T-helper 1 cell (primary cell): ENCODE measurements at regions not wholly inside any gene's neighbourhood (a gene's known extent, or its start where the extent isn't known, plus 50 kb on each side); places are given as distances from the start of the nearest gene placed in this dataset.

ENCODE experiments used
- DNase-seq, 5 donors: peaks; one replicate each; pipeline ENCODE4 v3.0.0-alpha.2; 2012 to 2020

- no peak for DNase-seq
These were observed 1415.2 kb downstream of the AACS start for GRCh38 chr12:126480451-126480850.

DNA sequence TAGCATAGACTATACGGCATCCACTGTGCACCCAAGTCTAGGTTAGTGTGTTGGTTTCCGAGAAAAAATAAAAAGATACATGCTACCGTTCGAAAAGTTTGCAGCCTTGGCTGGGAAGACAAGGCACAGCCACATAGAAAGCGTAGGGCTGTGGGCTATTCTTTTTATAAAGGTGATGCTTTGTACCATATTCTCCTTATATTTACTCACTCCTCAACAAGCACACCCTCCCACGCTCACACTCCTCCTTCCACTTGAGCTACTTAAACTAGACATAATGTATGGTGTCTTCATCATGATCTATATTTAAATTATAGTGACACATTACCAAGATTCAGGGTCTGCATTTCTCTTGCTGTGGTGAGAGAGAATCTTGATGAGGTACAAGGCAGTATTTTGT, 1416.5 kb downstream of the AACS start:
- DNase-seq = no peak

DNA sequence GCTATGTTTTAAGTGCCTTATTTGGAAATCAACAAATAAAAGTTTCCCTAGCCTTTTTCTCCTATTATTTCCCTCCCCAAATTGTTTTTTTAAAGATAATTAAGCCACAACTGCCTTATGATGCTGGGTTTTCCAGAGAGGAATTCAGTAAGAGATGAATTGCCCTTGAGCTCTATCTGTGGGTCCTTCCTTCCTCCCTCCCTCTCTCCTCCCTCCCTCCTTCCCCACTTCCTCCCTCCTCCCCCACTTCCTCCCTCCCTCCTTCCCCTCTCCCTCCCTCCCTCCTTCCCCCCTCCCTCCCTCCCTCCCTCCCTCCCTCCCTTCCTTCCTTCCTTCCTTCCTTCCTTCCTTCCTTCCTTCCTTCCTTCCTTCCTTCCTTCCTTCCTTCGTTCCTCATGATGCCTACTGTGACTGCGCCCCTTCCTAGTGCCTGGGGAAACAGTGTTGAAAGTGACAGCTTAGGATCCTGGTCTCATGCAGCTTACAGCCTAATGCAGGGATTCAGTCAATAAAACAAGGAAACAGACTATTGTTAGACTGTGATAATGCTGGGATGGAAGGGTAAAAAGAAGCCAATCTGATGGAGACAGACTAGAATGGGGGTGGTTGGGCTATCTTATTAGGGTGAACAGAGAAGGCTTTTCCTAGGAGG, 1417.1 kb downstream of the AACS start:
- no peak for DNase-seq

DNA sequence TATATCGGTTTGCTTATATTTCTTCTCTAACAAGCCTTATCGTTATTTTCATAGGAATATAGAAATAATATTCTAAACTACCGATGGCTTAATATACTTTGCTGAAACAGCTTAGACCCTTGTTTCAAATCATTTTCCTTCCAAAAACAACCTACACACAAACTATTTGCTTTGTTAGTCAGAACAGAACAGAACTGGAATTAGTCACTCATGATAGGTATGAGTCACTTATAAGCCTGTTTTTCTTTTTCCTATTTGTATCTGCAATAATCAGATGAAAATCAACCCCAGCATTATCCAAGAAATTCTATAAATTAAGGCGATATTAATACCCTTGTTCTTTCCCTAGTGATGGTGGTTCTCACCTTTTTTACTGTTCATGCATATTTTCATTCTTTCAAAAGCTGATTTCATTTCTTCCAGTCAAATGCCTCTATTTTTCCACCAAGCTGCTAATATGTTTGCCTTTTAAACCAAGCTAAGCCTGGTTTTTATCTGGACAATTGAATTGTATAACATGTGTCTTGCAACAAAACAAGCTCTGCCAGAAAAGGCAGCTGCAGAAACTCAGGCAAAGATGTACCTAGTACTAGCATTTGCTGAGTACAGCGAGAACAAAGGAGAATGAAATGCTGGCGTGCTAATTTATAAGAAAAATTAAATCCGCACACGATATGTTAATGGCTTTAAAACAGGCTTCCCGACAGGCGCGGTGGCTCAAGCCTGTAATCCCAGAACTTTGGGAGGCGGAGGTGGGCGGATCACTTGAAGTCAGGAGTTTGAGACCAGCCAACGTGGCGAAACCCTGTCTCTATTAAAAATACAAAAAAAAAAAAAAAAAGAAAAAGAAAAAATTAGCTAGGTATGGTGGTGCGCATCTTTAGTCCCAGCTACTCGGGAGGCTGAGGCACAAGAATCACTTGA, 1418.2 kb downstream of the AACS start:
- peak in 1 of 5 donors; percentile 9 for DNase-seq

- DNase-seq = no peak
These were observed 1422.3 kb downstream of the AACS start for GRCh38 chr12:126487431-126487980.

- DNase-seq = no peak
These were observed 1423.6 kb downstream of the AACS start for GRCh38 chr12:126488806-126489205.

DNA sequence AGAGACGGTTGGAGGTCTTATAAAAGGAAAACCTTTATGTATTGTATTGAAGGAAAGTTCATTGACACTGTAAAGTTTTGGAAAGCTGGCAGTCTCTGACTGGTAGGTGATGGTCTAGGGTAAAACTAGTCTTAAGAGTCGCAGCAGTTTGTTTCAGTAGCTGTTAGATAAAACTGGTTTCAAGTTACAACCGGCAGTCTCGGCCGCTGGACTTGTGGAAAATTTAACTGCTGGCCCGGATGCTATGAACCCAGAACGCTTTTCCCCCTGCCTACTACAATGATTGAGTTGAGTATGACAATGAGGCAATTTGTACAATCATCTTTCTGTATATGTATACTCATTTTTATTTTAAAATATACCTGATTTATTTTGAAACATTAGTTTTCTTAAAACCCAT, 1426.9 kb downstream of the AACS start:
- DNase-seq = no peak

- DNase-seq = no peak
These were observed 1428.3 kb downstream of the AACS start for GRCh38 chr12:126493366-126494108.

DNA sequence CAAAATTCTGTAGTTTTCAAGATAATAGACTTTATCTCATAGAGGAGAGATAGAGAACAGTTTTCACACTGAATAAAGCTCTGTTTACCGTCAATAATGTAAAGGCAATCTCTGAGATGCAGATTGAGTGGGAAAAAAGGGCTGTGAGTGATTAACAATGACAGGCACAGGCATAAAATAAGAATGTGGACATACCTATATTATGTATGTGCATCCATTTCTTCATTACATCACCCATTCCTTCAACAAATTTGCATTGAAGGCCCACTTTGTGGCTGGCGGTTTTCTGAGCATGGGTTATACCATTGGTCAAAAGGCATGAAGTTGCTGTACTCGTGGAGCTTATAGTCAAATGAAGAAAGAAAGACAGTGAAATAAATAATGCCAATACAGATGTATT, 1431.0 kb downstream of the AACS start:
- no peak for DNase-seq

DNA sequence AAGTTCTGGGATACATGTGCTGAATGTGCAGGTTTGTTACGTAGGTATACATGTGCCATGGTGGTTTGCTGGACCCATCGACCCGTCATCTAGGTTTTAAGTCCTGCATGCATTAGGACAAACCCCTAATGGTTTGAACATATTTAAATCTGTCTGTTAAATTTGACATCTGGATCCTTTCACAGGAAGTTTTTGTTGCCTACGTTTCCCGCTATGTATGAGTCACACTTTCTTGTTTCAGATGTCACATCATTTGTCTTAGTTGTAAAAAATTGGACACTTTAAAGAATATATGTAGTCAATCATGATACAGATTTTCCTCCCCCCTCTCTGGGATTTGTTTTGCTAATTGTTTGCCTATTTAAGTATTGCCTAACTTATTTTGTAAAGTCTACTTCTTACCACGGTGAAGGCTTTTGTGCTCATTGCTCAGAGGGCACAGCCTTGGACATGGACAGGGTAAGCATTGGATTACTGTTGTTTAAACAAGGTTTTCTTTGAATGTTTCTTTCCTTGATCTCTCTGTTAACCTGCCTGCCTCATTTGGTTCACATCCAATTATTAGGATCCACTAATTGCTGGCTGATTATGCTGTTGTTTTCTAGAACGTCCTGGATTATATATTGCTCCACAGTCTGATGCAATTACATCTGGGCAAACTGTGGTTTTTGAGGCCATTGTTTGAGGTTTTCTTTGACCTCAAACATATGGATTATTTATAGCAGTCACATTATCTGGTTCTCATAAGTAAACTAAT, 1441.4 kb downstream of the AACS start:
- DNase-seq = peak in 1 of 5 donors; percentile 48

DNA sequence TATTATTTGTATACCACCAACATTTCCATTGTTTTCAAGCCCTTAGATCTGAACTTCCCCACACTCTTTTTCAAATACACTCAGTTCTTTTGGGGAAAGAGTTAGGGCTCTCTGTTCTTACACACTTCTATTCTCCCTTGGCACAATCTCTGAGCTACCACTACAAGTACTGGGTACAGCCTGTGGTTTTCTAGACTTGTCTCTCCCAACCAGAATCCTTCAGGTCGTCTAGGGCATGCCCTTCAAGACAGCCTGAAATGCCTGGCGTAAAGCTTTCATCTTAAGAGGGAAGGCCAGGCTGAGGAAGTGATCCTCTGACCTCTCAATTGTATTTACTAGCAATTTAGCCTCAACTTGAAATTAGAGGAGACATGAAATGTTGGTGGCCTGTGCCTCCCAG, 1442.0 kb downstream of the AACS start:
- DNase-seq = no peak

- no peak for DNase-seq
These were observed 1444.3 kb downstream of the AACS start for GRCh38 chr12:126509572-126509971.

DNA sequence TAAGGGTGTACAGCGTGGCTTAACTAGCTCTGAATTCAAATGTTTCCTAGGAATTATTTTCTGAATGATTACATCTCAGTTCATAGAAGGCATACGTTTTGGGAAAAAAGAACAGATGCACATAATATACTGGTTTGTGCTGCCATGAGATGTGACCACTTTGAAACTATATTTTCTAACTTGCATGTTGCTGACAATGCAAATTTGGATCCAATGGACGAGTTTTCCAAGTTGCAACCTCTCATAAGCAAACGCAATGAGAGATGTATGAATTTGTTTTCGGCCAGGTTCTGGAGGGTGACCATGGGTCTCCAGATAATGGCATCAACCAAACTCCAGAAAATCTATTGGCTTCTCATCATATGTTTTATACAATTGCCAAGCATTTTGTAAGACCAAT, 1445.4 kb downstream of the AACS start:
- no peak for DNase-seq

DNA sequence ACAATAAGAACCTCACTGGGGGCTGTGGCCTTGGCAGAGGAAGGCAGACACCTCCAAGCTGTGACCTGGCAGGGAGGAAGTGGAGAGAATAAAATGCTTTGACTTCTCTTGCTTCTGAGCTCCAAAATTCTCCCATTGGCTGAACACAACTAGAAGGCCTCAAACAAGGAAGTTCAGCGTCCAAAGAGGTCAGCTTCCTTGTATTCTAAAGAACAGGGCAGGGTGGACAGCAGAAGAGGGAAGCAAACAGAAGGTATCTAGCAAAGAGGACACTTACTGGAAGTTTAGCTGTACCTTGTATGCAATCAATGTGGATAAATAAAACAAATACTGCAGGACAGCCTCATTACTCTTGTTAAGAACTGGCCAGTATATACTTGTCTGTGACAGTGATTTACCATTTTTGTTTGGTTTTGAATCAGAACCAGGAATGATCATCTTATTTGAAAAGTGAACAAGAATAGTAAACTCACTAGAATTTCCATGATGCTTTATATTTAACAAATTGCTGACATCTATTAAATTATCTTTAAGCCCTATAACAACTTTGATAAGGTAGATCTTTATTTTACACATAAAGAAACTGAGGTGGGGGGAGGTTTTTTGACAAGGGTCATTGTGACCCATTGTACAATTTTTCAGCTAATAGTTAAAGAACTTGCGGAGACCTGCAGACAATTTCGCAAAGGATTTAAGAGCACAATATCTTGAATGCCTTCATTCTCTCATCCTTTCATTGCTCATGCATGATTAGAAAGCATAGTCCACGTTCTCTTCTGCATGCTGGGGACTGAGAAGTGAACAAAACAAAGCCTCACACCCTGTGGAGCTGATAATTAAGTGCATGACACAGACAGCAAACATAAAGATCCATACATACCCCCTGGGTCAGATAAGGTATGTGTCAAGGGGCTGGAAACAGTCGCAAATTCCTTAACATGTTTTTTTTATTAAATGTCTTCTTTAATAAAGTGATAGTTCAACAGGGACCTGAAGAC, 1448.0 kb downstream of the AACS start:
- no peak for DNase-seq

DNA sequence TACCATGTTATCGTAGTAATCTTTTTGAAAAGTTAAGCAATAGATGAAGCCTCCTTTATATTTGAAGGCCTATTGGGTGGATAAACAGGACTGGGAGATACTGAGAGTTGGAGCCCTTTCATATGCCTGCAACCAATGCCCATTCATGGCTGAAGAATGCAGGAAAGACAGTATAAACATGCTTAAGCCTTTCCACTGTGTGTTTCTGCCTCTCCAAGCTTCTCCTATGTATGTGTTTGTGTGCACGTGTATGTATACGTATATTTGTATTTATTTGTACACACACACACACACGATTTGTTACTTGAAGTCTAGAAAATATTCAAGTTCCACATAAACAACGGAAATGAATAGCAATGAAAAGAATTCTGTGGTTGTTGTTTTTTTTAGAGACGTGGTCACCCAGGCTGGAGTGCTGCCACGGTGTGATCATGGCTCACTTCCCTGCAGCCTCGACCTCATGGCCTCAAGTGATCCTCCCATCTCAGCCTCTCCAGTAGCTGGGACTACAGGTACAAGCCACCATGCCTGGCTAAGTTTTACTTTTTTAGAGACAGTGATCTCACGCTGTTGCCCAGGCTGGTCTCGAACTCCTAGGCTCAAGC, 1453.5 kb downstream of the AACS start:
- DNase-seq = no peak

DNA sequence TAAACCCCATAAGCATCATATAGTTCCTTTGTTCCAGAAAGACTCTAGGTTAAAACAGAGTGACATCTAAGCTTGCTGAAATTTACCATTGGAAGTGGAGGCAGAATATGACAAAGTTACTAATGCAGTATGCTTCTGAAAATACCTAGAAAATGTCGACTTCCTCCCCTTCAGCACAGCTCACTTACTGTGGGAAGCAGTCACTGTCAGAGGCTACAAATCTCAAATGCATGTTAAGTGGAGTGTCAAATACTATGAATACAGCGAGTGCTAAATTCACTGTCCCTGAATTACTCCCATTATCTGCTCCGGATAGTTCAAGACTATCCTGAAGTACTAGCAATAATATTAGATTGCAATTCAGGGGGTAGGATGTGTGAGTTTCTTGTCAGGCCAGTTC, 1454.6 kb downstream of the AACS start:
- no peak for DNase-seq

DNA sequence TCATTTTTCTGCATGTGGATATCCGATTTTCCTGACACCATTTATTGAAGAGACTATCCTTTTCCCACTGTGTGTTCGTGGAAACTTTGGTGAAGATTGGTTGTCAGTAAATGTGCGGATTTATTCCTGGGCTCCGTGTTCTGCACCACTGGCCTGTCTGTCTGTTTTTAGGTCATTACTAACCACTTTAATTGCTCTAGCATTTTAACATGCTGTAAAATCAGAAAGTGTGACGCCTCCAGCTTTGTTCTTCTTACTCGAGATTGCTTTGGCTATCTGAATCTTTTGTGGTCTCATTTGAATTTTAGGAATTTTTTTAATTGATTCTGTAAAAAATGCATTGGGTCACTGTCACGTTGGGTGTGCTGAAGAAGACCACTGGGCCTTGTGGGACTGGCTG, 1458.7 kb downstream of the AACS start:
- no peak for DNase-seq

GRCh38 chr12:126534495-126534894, 1469.3 kb downstream of the AACS start:
- no peak for DNase-seq

DNA sequence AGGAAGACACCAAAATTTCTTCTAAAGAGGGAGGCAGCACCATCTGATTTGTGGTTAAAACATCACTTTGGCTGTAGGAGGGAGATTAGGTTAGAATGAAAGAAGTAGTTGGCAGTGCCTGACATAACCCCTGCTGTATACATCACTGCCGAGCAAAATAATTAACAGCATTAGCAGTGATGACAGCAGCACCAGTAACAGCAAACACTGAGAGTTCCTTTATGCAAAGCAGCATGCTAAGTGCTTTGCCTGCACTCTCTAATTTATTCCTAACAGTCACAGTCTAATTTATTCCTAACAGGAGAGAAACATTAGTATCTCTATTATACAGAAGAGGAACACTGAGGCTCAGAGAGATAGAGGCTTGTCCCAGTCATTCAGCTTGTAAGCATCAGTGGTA, 1469.7 kb downstream of the AACS start:
- no peak for DNase-seq

DNA sequence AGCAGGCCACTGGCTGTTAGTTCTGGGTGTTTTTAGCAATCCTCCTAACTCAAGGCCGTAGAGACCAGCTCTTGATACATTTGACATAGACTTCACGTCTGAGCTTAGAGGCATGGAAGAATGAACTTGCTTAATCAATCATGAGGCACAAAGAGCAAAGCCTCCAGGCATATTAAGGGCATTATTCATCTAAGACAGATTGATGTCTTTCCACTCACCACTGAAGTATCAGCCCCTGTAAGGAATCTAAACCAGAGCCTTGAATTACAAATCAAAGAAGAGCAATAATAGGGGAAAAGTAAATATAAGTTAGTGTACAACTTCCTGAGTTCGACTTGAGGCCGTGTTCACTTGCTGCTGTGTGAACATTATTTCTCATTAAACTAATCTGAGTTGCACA, 1470.7 kb downstream of the AACS start:
- no peak for DNase-seq
